Parathyroid adenoma (tissue), 2 donors: ENCODE measurements at regions not wholly inside any gene's neighbourhood (a gene's known extent, or its start where the extent isn't known, plus 50 kb on each side); places are given as distances from the start of the nearest gene placed in this dataset.

ENCODE experiments used
- H2AFZ ChIP-seq: fragments of 300-600 bp; sonication (generic); one replicate; pipeline ENCODE4 v1.7.0; 2017; ENCODE audit warnings: antibody characterized with exemption, mild to moderate bottlenecking
- H3K27ac ChIP-seq: fragments of 300-600 bp; sonication (generic); one replicate; pipeline ENCODE4 v1.7.0; 2017
- H3K27me3 ChIP-seq: fragments of 300-600 bp; sonication (generic); one replicate; pipeline ENCODE4 v1.7.0; 2017; ENCODE audit warnings: low read length; ENCODE audit not compliant: control insufficient read depth, insufficient read depth
- H3K36me3 ChIP-seq: fragments of 300-600 bp; sonication (generic); one replicate; pipeline ENCODE4 v1.7.0; 2017; ENCODE audit warnings: low read length; ENCODE audit not compliant: control insufficient read depth, insufficient read depth
- H3K4me1 ChIP-seq: fragments of 300-600 bp; sonication (generic); one replicate; pipeline ENCODE4 v1.7.0; 2017; ENCODE audit warnings: control low read depth
- H3K4me2 ChIP-seq: fragments of 300-600 bp; sonication (generic); one replicate; pipeline ENCODE4 v1.7.0; 2017; ENCODE audit warnings: low read length
- H3K4me3 ChIP-seq: fragments of 300-600 bp; sonication (generic); one replicate; pipeline ENCODE4 v1.7.0; 2017; ENCODE audit warnings: low read depth, low read length
- H3K79me2 ChIP-seq: fragments of 300-600 bp; sonication (generic); one replicate; pipeline ENCODE4 v1.7.0; 2017; ENCODE audit warnings: control low read depth
- H3K9ac ChIP-seq: fragments of 300-600 bp; sonication (generic); one replicate; pipeline ENCODE4 v1.7.0; 2017; ENCODE audit warnings: mild to moderate bottlenecking
- H3K9me3 ChIP-seq: fragments of 300-600 bp; sonication (generic); one replicate; pipeline ENCODE4 v1.7.0; 2017; ENCODE audit warnings: low read length; ENCODE audit not compliant: control insufficient read depth
- CTCF ChIP-seq: fragments of 300-600 bp; sonication (generic); IDR thresholded peaks from one replicate; pipeline ENCODE4 v1.7.0; 2017; ENCODE audit warnings: antibody characterized with exemption, mild to moderate bottlenecking
- donor health status: primary hyperparathyroidism.

- Histone ChIP-seq H3K9me3 (no peaks in the 10 kb centered on the region), H3K9ac (no peak overlapping the region), H3K36me3 (no peaks in the 10 kb centered on the region), H3K27ac (no peak overlapping the region), H3K27me3 (no peaks in the 10 kb centered on the region), H3K4me2 (no peak overlapping the region), H2AFZ (no peak overlapping the region), H3K4me3 (no peak overlapping the region), H3K4me1 (no peaks in the 10 kb centered on the region), H3K79me2 (no peaks in the 10 kb centered on the region)
- TF ChIP-seq CTCF: no peak
Observed at GRCh38 chr5:7329141-7329540, 66.8 kb upstream of the ADCY2 start.

- Histone ChIP-seq H3K9ac (no peak overlapping the region), H3K27me3 (no peaks in the 10 kb centered on the region), H3K27ac (no peak overlapping the region), H3K4me3 (no peak overlapping the region), H3K4me2 (no peak overlapping the region), H3K9me3 (no peaks in the 10 kb centered on the region), H3K36me3 (no peaks in the 10 kb centered on the region), H3K79me2 (no peaks in the 10 kb centered on the region), H2AFZ (no peak overlapping the region), H3K4me1 (no peaks in the 10 kb centered on the region)
- no peak for TF ChIP-seq CTCF
Observed at GRCh38 chr5:7329712-7330111, 66.2 kb upstream of the ADCY2 start.

GRCh38 chr5:7330256-7330655 is 65.7 kb upstream of the ADCY2 start:
- TF ChIP-seq CTCF: no peak
- no peak overlapping the region for H3K27ac ChIP-seq
- no peaks in the 10 kb centered on the region for H3K36me3 ChIP-seq
- no peak overlapping the region for H2AFZ ChIP-seq
- H3K4me1 ChIP-seq: no peaks in the 10 kb centered on the region
- no peak overlapping the region for H3K4me3 ChIP-seq
- no peaks in the 10 kb centered on the region for H3K9me3 ChIP-seq
- H3K27me3 ChIP-seq: no peaks in the 10 kb centered on the region
- no peak overlapping the region for H3K4me2 ChIP-seq
- H3K79me2 ChIP-seq: no peaks in the 10 kb centered on the region
- H3K9ac ChIP-seq: no peak overlapping the region

- Histone ChIP-seq H3K4me3 (no peak overlapping the region), H3K4me1 (no peaks in the 10 kb centered on the region), H3K79me2 (no peaks in the 10 kb centered on the region), H3K36me3 (no peaks in the 10 kb centered on the region), H2AFZ (no peak overlapping the region), H3K9me3 (no peaks in the 10 kb centered on the region), H3K9ac (no peak overlapping the region), H3K27ac (no peak overlapping the region), H3K4me2 (no peak overlapping the region), H3K27me3 (no peaks in the 10 kb centered on the region)
- no peak for TF ChIP-seq CTCF
Observed at GRCh38 chr5:7331131-7331530, 64.8 kb upstream of the ADCY2 start.
